ENCODE measurements at regions not wholly inside any gene's neighbourhood (a gene's known extent, or its start where the extent isn't known, plus 50 kb on each side); places are given as distances from the start of the nearest gene placed in this dataset.

GRCh38 chr4:56148428-56148827 lies 199.7 kb downstream of the CEP135 start:
- Histone ChIP-seq H3K27ac (no peak overlapping the region), H3K9me3 (no peaks in the 10 kb centered on the region), H3K4me1 (ENCODE audit: insufficient read depth) (peaks cover 3% of the 10 kb centered on the region), H3K36me3 (no peaks in the 10 kb centered on the region), H3K27me3 (no peaks in the 10 kb centered on the region), H3K4me3 (no peak overlapping the region)
- 89 to 100% (median 92%) methylated on average over 2 of the region's 2 CpGs for WGBS, 3 donors
- DNase-seq, result no peak
- TF ChIP-seq POLR2A (IDR thresholded peaks at IDR 0.05), result no peak
- no peak for TF ChIP-seq CTCF (IDR thresholded peaks at IDR 0.05)
- TF ChIP-seq EP300 (IDR thresholded peaks at IDR 0.05), result no peak
- intact Hi-C loops (cut with DNase I), result no loop called here

DNA sequence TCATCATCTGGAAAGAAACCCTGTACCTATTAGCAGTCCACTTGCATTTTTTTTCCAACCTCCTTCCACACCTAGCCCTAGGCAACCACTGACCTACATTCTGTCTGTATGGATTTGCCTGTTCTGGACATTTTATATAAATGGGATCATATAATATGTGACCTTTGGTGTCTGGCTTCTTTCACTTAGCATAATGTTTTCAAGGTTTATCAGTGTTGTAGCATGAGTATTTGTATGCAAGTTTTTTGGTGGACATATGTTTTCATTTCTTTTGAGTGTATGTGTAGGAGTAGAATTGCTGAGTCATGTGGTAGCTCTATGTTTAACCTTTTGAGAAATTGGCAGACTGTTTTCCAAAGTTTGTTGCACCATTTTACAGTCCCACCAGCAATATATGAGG lies 198.6 kb downstream of the CEP135 start:
- no peak for TF ChIP-seq EP300 (IDR thresholded peaks at IDR 0.05)
- no peak for TF ChIP-seq CTCF (IDR thresholded peaks at IDR 0.05)
- TF ChIP-seq POLR2A (IDR thresholded peaks at IDR 0.05), result no peak
- no peaks in the 10 kb centered on the region for H3K36me3 ChIP-seq
- H3K9me3 ChIP-seq, result no peaks in the 10 kb centered on the region
- DNase-seq, result no peak
- H3K27ac ChIP-seq, result no peak overlapping the region
- no peaks in the 10 kb centered on the region for H3K27me3 ChIP-seq
- intact Hi-C loops (cut with DNase I), result no loop called here
- peaks cover 3% of the 10 kb centered on the region for H3K4me1 ChIP-seq (ENCODE audit: insufficient read depth)
- H3K4me3 ChIP-seq, result no peak overlapping the region

- DNase-seq, result no peak
- H3K27ac ChIP-seq, result no peak overlapping the region
These were observed 198.2 kb downstream of the CEP135 start for GRCh38 chr4:56146956-56147355.

DNA sequence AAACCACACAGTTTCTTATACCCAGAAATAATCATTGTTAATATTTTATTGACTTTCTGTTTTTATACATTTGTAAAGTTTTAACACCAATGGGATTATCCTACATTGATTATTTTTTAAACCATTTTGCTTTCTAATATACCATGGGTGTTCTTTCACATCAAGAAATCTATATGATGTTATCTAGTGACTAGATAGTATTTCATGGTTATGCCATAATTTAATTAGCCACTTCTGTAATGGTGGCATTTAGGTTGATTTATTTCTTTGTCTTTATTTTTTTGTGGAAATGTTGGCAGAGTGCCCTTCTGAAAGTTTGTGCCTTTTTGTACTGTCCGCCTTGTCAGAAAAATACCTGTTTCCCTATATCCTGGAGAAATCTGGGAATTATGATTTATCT lies 193.3 kb downstream of the CEP135 start:
- no peak for TF ChIP-seq CTCF (IDR thresholded peaks at IDR 0.05)
- no peak for TF ChIP-seq POLR2A (IDR thresholded peaks at IDR 0.05)
- no peak for TF ChIP-seq EP300 (IDR thresholded peaks at IDR 0.05)
- H3K36me3 ChIP-seq, result no peaks in the 10 kb centered on the region
- intact Hi-C loops (cut with DNase I), result no loop called here
- no peak overlapping the region for H3K27ac ChIP-seq
- H3K4me3 ChIP-seq, result no peak overlapping the region
- WGBS, 3 donors, result 89 to 90% (median 90%) methylated on average over 1 of the region's 1 CpG
- H3K27me3 ChIP-seq, result no peaks in the 10 kb centered on the region
- DNase-seq, result no peak
- no peaks in the 10 kb centered on the region for H3K9me3 ChIP-seq
- H3K4me1 ChIP-seq (ENCODE audit: insufficient read depth), result no peaks in the 10 kb centered on the region

More at GRCh38 chr4:56146956-56147355, 198.2 kb downstream of the CEP135 start:
- no peaks in the 10 kb centered on the region for H3K9me3 ChIP-seq
- no peak overlapping the region for H3K4me3 ChIP-seq
- H3K27me3 ChIP-seq, result no peaks in the 10 kb centered on the region
- H3K4me1 ChIP-seq (ENCODE audit: insufficient read depth), result peaks cover 3% of the 10 kb centered on the region
- H3K36me3 ChIP-seq, result no peaks in the 10 kb centered on the region
- intact Hi-C loops (cut with DNase I), result no loop called here
- WGBS, 3 donors, result 57 to 67% (median 62%) methylated on average over 9 of the region's 9 CpGs
- TF ChIP-seq CTCF (IDR thresholded peaks at IDR 0.05) (no peak), EP300 (IDR thresholded peaks at IDR 0.05) (no peak), POLR2A (IDR thresholded peaks at IDR 0.05) (no peak)
